Fibroblast of skin of right biceps (primary cell): ENCODE measurements at regions not wholly inside any gene's neighbourhood (a gene's known extent, or its start where the extent isn't known, plus 50 kb on each side); places are given as distances from the start of the nearest gene placed in this dataset.
"Not testable (repeated sequence)": the region's sequence is repeated elsewhere in the genome, so short reads cannot be mapped to it uniquely, and the experiment has no call there.

Experiments
- DNase-seq: peaks from one replicate; pipeline ENCODE4 v3.0.0-alpha.2; 2013

DNA sequence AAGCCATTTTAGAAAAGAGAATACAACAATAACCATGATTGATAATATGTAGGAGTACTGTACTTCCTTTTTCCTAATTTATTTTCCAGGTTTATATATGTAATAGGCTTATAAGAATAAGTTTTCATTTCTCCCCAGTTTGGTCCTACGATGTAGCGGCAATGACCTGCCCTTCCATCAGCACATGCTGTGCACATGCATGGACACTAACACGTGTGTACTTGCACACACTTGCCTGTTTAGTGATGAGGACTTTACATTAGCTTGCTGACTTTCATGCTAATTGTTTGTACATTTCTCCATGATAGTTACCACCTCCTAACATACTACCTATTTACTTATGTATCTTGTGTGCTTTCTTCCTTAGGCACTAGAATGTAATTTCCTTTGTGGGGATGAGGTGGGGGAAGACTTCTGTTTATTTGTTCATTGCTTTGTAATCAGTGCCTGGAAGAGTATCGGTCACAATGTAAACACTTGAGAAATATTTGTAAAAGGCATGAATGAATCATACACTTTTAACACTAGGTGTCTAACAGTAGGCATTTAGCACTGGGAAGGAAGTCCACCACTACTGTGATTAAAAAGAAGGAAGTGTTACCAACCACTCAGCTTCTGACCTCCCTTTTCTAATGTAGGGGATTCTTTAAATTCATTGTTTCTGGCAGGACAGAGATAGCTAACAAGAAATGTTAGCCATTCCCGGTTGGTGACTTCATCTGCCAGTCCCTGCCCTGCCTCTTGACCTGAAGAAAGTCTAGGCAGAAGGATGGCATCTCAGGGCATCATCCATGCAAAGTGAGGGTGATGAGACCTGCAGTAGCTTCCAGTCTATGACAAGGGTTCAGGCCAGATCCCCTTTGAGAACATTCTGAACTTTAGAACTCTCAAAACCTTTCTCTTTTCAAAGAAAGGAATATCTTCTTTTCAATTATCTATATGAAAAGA is 120.2 kb upstream of the RAB18 start:
- no peak for DNase-seq

DNA sequence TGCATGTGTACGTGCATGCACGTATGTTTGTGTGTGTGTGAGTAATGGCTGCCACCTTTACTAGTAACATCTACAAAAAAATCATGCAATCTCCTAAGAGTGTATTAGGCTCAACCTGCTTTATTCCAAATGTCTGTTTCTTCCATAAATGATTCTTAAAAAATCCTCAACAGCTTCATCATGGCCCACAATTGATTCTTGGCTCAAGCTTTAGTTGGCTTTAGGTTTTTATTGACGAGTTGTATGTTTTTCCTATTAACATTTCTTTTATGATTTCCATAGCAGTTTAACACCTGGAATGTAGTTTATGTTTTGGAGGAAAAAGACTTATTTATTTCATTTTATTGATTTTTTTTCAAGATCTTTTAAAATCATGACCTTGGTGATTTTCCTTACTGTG is 121.9 kb upstream of the RAB18 start:
- DNase-seq = no peak

DNA sequence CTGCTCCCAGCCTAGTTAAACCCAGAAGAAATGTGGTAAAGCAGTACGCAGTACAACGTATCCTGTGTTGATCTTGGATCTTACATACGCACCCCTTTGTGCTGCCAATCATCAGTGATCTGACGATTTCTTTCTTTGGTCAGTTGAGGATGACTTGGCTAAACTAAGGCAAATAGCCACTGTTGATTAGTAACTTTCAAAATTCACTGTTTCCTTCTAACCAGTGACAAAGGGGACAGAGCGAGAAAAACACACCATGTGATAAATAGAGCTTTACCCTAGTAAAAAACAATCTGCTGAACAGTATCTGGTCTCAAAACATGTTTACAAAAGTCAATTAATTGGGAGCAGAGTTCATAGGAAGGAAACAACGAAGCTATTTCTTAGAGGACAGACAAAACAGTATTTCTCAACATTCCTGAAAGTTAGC is 123.2 kb upstream of the RAB18 start:
- DNase-seq = no peak

DNA sequence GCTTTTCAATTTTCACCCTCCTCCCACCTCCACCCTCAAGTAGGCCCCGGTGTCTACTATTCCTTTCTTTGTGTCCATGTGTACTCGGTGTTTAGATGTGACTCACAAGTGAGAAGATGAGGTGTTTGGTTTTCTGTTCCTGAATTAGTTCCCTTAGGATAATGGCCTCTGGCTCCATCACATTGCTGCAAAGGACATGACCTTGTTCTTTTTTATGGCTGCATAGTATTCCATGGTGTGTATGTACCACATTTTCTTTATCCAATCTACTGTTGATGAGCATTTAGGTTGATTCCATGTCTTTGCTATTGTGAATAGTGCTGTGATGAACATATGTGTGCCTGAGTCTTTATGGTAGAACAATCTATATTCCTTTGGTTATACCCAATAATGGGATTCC is 125.1 kb upstream of the RAB18 start:
- DNase-seq = not testable (repeated sequence)

DNA sequence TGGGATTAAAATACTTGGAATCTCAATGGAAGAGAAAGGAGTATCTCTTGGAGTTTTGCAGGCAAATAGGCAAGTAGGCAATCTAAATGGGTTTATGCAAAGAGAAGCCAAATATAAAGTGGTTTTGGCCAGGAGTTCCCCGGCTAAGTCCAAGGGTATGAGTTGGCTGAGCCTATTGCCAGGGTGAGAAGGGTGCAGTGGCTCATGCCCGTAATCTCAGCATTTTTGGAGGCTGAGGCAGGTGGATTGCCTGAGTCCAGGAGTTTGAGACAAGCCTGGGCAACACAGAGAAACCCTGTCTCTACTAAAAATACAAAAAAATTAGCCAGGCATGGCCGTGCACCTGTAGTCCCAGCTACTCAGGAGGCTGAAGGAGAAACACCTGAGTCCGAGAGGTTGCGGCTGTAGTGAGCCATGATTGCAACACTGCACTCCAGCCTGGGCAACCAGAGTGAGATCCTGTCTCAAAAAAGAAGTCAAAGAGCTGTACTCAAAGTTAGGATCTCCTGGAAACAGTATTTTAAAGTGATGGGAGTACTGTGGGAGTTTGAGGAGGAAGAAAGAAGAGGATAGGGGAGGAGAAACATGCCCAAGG is 130.4 kb upstream of the RAB18 start:
- DNase-seq = no peak

- peak; percentile 28 for DNase-seq
Observed at GRCh38 chr10:27372095-27372494, 131.5 kb upstream of the ACBD5 start.

GRCh38 chr10:27371375-27371774 is 130.8 kb upstream of the ACBD5 start:
- DNase-seq = not testable (repeated sequence)

DNA sequence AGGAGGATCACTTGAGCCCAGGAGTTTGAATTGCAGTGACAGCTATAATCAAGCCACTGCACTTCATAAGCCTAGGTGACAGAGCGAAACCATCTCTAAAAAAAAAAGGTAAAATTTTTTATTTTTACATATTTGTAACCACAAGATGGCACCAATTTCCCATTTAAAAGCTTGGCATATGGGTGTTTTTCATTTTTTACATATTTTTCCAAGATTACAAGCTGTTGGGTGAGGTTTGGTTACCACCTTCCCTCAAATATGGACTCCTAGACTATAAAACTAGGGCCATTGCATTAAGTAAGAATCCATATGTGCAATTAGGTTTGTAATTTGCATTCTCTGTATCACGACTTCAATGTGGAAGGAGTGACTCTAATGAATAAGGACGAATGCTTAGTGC is 129.3 kb upstream of the ACBD5 start:
- DNase-seq = no peak

DNA sequence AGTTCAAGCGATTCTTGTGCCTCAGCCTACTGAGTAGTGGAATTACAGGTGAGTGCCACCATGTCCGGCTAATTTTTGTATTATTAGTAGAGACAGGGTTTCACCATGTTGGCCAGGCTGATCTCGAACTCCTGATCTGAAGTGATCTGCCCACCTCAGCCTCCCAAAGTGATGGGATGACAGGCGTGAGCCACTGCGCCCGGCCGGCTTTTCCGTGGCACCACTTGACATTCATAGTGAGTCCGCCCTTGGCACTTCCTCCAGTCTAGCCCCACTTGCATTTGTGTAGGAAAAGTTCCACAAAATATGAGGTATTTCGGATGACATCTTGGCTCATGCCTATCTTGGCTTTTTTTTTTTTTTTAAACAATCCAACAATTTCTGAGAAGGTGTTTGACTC is 128.1 kb upstream of the ACBD5 start:
- DNase-seq = no peak

DNA sequence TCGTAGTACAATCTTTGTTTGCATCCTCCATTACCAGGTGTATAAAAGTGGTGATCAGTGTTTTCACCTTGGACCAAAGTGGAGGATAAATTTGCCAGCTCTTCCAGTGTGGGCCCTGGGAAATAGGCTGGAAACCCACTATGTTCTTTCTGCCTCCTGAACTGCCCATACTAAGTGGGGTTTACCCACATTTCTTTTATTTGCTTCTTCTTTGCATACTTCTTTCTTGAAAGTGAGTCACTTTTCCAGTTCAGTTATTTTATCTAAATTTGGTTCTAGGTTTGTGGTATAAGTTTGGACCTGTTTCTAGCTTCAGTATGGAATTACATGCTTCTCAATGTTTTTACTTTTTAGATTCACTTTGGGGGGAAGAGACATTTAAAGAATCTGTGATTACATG is 126.2 kb upstream of the ACBD5 start:
- DNase-seq = no peak

DNA sequence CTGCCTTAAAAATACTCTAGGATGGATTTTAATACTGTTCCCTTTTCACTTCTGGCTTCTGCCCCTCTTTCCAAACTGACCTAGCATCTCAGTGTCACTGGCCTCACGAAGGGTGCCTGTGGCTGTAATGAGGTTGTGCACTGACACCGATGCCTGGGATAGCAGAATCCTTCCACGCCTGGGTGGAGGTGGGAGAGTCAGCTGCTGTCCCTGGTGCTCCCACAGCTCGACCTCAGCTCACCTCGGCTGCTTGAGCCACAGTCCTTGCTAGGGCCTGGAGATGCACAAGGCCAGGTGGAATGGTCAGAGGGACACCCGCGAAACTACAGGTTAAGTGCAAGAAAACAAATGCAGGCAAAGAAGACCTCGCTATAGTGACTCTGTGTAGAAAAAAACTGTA is 123.4 kb upstream of the ACBD5 start:
- DNase-seq = no peak

GRCh38 chr10:27360581-27361172 is 120.1 kb upstream of the ACBD5 start:
- DNase-seq = peak; percentile 71

GRCh38 chr10:27359792-27360355 is 119.3 kb upstream of the ACBD5 start:
- DNase-seq = no peak

GRCh38 chr10:27356738-27357137 is 116.1 kb upstream of the ACBD5 start:
- DNase-seq = no peak

DNA sequence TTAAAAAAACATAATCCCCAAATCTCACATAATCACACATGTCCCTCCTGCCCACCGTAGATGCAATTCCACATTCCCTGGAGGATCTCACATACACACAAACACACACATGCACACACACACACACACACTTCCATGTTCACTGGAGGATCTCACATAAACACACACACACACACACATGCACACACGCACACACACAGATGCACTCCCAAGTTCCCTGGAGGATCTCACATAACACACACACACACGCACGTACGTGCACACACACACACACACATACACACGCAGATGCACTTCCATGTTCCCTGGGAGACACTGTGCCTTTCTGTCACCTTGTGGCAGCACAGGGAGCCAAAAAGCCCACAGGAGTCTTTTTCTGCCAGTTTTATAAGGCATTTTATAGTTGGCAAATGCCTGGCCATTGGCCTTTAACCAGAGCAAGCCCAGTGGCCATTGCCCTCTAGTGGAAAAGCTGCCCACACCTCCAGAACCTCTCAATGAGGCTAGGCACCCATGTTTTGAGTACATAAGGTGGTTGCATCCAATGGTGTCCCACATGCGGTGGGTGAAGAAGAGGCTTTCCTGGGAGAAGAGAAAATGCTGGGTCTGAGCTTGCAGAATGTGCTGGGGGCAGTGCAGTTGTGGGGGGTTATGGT is 115.4 kb upstream of the ACBD5 start:
- no peak for DNase-seq

GRCh38 chr10:27354643-27355270 is 114.2 kb upstream of the ACBD5 start:
- DNase-seq = not testable (repeated sequence)

GRCh38 chr10:27354100-27354499 is 113.5 kb upstream of the ACBD5 start:
- DNase-seq = not testable (repeated sequence)

DNA sequence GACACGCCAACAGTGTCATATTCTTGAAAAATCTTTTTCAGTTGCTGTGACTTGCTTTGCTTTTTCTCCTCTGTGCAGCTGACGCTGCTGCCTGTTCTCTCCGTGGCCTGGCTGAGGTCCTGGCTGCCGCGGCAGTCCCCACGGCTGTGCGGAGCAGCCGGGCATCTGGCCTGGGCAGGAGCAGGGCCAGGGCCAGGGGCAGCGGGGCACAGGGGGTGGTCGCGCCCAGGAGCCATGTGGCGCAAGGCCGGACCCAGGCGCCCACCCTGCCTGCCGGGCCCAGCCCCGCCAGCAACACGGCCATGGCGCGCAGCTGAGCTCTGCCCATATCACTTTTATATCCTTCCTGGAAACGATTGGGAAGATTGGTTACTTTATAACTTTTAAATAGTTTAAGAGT is 109.4 kb upstream of the ACBD5 start:
- DNase-seq = no peak

DNA sequence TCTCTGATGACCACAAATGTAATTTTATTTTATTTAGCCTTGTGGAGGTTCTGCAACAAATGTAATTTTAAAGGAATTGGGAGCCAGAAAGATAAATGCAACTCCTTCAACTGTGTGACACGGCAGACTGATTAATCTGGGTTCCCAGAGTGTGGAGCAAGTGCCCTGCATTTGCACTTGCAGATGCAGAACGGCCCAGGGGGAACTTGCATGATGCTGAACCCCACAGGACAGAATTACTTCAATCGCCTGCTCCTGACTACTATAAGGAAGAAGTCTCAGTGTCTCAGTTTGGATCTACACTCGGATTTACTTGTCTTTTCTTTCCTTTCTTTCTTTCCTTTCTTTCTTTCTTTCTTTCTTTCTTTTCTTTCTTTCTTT is 107.2 kb upstream of the ACBD5 start:
- DNase-seq = not testable (repeated sequence)

DNA sequence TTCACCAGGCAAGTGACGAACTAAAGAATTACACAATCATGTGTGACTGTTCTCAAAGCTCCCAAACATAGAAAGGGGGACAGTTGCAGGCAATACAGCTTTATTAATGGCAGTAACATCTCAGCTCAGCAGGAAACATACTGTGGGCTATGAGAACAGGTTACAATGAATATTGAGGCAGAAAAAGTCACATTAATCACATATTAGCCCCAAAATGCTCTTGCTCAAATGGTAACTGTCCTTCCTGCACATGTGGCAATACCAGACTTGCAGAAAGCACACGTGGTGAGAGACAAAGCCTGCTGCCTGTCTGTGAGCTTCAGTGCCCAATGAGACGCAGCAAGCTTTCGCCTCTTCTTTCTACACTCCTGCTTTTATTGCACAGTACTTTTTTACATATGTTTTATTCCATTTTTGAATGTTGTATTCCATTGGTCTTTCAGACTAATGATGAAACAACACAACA is 104.9 kb upstream of the ACBD5 start:
- DNase-seq = no peak

GRCh38 chr10:27344568-27345454 is 104.2 kb upstream of the ACBD5 start:
- no peak for DNase-seq
